HG03457 (cell line): ENCODE measurements at regions not wholly inside any gene's neighbourhood (a gene's known extent, or its start where the extent isn't known, plus 50 kb on each side); places are given as distances from the start of the nearest gene placed in this dataset.
A peak's percentile ranks its signal among the peaks of the same experiment; 100 is the strongest.

Experiments
- ATAC-seq: cut with Tn5 transposase; IDR thresholded peaks from one replicate; pipeline ENCODE4 v1.9.1; 2021; ENCODE audit warnings: moderate number of reproducible peaks; ENCODE audit not compliant: unreplicated experiment

GRCh38 chr11:115961159-115962003 lies 457.2 kb upstream of the CADM1 start:
- ATAC-seq = no peak

- no peak for ATAC-seq
Observed at GRCh38 chr11:115959081-115959486, 454.9 kb upstream of the CADM1 start.

- ATAC-seq = no peak
Observed at GRCh38 chr11:115958089-115959000, 454.1 kb upstream of the CADM1 start.

- ATAC-seq = no peak
Observed at GRCh38 chr11:115955803-115956202, 451.6 kb upstream of the CADM1 start.

- no peak for ATAC-seq
Observed at GRCh38 chr11:115950660-115951059, 446.4 kb upstream of the CADM1 start.

- no peak for ATAC-seq
Observed at GRCh38 chr11:115944596-115944995, 440.4 kb upstream of the CADM1 start.

- no peak for ATAC-seq
Observed at GRCh38 chr11:115942011-115942410, 437.8 kb upstream of the CADM1 start.

GRCh38 chr11:115941481-115941993 lies 437.3 kb upstream of the CADM1 start:
- ATAC-seq = no peak

- no peak for ATAC-seq
Observed at GRCh38 chr11:115941044-115941443, 436.8 kb upstream of the CADM1 start.

GRCh38 chr11:115939731-115940421 lies 435.7 kb upstream of the CADM1 start:
- ATAC-seq = no peak

GRCh38 chr11:115939104-115939730 lies 435.0 kb upstream of the CADM1 start:
- no peak for ATAC-seq

GRCh38 chr11:115933564-115933963 lies 429.3 kb upstream of the CADM1 start:
- ATAC-seq = no peak

- ATAC-seq = no peak
Observed at GRCh38 chr11:115931548-115932083, 427.4 kb upstream of the CADM1 start.

GRCh38 chr11:115930886-115931547 lies 426.8 kb upstream of the CADM1 start:
- ATAC-seq = peak; percentile 55

- ATAC-seq = no peak
Observed at GRCh38 chr11:115930291-115930690, 426.1 kb upstream of the CADM1 start.

- ATAC-seq = no peak
Observed at GRCh38 chr11:115929618-115930129, 425.5 kb upstream of the CADM1 start.

- ATAC-seq = no peak
Observed at GRCh38 chr11:115928811-115929210, 424.6 kb upstream of the CADM1 start.

GRCh38 chr11:115927823-115928329 lies 423.7 kb upstream of the CADM1 start:
- ATAC-seq = peak; percentile 27

- no peak for ATAC-seq
Observed at GRCh38 chr11:115926601-115927000, 422.4 kb upstream of the CADM1 start.
